ENCODE measurements at regions not wholly inside any gene's neighbourhood (a gene's known extent, or its start where the extent isn't known, plus 50 kb on each side); places are given as distances from the start of the nearest gene placed in this dataset.

DNA sequence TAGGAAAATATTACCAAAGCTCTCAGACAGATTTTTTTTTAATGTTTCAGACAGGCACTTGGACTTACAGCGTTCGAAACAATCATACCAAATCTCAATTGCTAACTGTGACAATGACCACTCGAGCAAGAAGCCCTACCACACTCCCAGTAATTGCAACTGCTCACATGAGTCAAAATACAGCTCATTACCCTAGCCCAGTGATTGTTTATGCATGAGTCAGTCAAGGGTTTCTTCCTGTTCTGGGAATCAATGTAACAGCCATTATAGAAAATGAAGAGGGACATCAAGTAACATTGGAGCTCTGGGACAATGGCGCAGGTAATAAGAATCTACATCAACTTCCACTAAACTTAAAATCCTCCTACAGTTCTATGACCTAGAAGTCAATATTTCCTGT lies 56.1 kb upstream of the SH3GLB1 start:
- TF ChIP-seq, protein P1, sequence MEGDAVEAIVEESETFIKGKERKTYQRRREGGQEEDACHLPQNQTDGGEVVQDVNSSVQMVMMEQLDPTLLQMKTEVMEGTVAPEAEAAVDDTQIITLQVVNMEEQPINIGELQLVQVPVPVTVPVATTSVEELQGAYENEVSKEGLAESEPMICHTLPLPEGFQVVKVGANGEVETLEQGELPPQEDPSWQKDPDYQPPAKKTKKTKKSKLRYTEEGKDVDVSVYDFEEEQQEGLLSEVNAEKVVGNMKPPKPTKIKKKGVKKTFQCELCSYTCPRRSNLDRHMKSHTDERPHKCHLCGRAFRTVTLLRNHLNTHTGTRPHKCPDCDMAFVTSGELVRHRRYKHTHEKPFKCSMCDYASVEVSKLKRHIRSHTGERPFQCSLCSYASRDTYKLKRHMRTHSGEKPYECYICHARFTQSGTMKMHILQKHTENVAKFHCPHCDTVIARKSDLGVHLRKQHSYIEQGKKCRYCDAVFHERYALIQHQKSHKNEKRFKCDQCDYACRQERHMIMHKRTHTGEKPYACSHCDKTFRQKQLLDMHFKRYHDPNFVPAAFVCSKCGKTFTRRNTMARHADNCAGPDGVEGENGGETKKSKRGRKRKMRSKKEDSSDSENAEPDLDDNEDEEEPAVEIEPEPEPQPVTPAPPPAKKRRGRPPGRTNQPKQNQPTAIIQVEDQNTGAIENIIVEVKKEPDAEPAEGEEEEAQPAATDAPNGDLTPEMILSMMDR (IDR thresholded peaks at IDR 0.05; ENCODE audit: low read length, missing control alignments), result no peak

DNA sequence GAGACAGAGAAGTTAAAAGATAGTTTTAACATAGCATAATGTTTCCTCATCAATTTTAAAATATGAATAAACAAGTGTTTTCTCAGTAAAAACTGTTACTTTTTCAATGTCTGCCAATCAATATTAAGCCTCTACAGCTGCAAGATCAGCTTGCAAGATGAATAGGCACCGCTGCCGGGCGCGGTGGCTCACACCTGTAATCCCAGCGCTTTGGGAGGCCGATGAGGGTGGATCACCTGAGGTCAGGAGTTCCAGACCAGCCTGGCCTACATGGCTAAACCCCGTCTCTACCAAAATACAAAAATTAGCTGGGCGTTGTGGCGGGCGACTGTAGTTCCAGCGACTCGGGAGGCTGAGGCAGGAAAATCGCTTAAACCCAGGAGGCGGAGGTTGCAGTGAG lies 54.8 kb upstream of the SH3GLB1 start:
- DNase-seq (ENCODE audit: low read depth), result no peak
- H3K4me3 ChIP-seq (replicated peaks; ENCODE audit: low read depth, low read length), result no peak overlapping the region
- TF ChIP-seq, protein P1 (IDR thresholded peaks at IDR 0.05; ENCODE audit: low read length, missing control alignments), result no peak

More for the DNA sequence above, 56.1 kb upstream of the SH3GLB1 start:
- peak; percentile 65 for DNase-seq (ENCODE audit: low read depth)
- no peak overlapping the region for H3K4me3 ChIP-seq (replicated peaks; ENCODE audit: low read depth, low read length)

DNA sequence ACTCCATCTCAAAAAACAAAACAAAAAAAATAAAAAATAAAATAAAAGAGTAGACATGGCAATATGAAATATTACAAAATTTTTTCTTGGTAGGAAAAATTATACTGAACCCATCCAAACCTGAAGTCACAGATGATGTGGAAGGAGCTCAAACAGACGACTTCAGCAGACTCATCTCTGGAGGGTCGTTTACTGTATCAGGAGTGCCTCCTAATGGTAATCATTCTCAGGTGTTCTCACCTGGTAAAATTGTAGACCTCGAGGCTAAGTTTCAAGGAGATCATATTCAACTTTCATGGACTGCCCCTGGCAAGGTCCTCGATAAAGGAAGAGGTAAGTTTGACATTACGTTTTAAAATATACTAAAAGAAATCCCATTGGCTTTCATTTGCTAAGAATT lies 54.3 kb upstream of the SH3GLB1 start:
- TF ChIP-seq, protein P1 (IDR thresholded peaks at IDR 0.05; ENCODE audit: low read length, missing control alignments), result no peak
- no peak overlapping the region for H3K4me3 ChIP-seq (replicated peaks; ENCODE audit: low read depth, low read length)

More for the DNA sequence above, 54.3 kb upstream of the SH3GLB1 start:
- DNase-seq (ENCODE audit: low read depth), result no peak

All from fibroblast of pulmonary artery (primary cell).